NCI-H2171 (cell line): ENCODE measurements at regions not wholly inside any gene's neighbourhood (a gene's known extent, or its start where the extent isn't known, plus 50 kb on each side); places are given as distances from the start of the nearest gene placed in this dataset.

Experiments used
- DNase-seq: peaks from one replicate; lab custom pipeline; 2025; lab: John Stamatoyannopoulos, UW

DNA sequence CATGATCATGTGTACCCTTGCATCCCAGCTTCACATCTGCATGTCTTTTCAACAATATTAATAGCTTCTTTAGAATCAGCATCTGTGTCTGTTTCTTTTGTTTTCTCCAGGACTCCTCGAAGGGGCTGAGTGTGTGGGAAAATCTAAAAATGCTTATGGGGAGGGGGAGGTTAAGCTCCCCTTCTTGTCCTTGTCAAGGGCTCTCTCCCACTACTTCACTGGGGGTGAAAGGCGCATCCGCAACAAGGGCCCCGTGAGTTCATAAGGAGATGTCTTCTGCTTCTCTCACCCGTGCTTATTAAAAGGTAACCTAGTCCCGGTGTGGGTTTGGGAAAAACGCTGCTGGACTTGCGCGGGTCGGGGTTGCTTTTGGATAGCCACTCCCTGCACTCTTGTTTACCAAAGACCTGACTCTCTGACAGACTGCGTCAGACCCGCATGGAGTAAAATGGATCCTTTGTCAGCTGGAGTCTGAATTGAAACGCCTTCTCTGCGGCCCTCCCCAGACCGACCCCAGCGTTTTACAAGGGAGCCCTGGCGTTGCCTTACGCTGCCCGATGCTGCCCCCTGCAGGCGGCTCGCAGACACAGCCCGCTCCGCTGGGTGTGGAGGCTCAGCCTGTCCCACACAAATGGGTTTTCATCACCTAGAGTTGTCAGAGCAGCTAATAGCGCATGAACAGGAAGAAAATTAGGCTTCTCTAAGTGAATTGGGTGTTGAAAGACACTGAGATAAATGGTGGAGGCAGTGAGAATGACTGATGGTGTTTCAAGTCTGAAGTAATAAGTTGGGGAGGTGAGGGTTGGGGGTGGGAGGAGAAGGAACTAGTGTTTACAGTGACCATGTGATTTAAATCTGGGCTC, 53.8 kb downstream of the IER5 start:
- peak; percentile 84 for DNase-seq

DNA sequence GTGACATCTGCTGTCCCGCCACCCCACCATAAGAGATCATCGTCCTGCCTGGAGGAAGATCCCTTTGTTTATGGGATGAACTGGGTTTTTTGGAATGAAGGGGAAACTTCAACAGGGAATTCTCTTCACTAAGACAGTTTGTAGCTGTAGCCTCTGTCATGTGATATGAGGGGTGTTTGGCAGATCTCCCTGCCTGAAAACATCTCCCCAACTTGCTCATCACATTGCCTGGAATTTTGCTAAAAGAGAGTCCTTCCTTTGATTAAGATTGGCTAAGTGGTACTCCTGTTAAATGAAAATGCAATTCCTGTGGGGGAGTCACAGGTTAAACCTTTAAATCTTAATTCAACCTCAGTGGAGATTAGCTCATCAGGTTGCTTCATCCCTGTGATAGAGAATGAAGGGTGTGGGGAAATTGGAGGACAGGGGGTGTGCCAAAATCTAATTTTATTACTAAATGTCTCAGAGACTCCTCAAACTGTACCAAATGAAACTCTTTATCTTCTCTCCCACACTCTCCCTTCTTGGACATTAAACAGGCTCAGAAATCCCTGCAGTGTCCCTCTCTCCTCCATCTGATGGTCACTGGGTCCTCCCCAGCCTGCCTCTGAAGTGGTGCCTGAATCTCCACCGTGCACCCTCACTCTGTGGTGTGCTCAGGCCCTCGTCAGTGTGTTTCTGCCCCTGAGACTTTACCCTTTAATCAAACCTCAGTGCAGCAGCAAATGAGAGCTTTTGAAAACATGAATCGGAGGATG, 54.8 kb downstream of the IER5 start:
- DNase-seq: no peak

DNA sequence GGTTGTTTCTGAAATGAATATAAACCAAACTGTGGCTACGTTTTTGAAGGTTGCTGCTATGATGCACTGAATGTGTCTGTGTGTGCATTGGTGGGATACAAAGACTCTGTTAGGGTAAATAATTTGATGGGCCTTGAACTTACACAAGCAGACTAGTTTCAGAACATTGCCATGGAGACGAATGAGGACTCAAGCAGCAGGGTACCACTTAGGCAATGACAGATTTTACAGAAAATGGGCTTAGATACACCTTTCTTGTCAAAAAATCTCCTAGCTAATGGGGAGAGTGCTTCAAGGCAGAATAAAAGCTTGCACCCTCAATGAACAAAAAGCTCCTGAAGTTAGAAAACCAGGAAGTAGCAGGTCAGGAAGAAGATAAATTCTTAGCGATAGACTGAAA, 55.7 kb downstream of the IER5 start:
- no peak for DNase-seq

DNA sequence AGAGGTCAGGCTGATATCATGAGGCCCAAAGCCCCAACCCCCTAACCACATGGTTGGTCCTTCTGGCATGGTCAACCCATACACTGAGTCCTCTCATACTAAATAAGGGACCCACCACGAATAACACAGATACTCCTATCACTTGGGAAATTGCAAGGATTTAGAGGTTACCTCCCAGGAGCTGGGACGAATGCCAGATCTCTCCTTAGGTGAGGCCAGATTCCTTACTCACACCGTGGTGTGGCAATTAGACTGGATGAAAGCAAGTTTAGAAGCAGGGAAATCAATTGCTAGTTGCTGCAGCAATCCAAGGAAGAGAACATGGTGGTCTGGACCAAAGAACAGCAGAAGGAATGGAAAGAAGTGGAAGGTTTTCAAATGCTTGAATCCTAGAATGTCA, 60.1 kb downstream of the IER5 start:
- DNase-seq: no peak

DNA sequence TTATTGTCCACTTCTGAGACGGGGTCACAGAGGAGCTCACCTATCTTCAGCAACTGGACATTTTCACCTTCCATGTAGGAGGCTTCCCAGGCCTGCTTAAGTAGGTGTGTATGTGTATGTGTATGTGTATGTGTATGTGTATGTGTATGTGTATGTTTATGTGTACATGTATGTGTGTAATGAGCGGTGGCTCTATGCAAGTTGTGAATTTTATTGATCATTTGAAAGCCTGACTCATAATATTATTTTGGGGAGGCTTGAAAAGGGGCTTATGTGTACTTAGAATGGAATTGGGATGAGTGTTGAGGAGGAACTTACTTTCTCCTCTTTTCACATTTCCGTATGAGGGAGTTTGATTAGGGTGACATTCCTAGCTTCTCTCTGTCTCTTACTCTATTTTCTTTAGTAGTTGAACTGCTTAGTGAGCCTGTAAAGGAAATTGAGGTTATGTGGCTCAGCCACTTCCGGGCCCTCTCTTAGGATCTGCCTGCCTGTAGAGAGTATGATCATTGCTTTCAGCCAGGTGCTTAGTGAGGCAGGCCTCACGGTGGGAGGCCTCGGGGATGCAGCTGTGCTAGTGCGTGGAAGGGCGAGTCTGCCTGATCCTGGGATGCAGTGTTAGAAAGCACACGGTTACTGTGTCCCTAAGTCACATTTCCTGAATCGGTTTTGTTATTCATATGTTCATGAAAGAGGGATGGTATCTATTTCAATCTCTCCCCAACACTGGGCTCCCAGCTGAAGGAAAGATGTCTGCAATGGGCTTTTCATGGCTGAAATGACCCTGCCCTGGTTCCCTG, 61.0 kb downstream of the IER5 start:
- no peak for DNase-seq

DNA sequence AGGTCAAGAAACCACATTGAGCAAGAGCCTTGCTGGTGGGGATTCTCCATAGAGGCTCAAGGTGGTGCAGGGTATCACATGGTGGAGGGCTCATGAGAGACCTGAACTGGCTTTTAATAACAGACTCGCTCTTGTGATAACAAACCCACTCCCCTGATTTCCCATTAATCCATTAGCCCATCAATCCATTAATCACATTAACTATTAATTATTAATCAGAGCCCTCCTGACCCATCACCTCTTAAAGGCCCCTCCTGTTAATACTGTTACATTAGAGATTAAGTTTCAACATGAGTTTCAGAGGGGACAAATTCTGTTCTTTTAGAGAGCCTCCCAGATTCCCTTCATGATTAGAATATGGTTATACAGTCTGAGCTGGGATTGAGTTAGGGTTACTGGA, 61.8 kb downstream of the IER5 start:
- no peak for DNase-seq

DNA sequence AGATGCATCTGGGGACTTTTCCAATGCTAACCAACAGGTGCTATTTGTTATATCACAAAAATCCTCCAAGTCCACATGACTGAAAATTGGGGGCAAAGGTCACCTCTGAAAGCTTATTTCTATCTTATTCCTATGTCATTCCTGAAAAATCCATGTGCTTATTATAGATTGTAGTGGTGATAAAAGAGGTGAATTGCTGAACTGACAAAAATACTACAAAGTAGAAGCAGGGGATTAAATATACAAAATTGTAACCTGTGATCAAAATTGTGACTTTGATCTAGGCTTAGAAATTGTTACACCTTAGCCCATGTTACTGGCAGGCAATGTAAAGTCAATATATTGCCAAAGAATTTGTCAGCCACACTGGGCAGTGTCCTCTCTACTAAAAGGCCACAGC, 62.3 kb downstream of the IER5 start:
- no peak for DNase-seq

DNA sequence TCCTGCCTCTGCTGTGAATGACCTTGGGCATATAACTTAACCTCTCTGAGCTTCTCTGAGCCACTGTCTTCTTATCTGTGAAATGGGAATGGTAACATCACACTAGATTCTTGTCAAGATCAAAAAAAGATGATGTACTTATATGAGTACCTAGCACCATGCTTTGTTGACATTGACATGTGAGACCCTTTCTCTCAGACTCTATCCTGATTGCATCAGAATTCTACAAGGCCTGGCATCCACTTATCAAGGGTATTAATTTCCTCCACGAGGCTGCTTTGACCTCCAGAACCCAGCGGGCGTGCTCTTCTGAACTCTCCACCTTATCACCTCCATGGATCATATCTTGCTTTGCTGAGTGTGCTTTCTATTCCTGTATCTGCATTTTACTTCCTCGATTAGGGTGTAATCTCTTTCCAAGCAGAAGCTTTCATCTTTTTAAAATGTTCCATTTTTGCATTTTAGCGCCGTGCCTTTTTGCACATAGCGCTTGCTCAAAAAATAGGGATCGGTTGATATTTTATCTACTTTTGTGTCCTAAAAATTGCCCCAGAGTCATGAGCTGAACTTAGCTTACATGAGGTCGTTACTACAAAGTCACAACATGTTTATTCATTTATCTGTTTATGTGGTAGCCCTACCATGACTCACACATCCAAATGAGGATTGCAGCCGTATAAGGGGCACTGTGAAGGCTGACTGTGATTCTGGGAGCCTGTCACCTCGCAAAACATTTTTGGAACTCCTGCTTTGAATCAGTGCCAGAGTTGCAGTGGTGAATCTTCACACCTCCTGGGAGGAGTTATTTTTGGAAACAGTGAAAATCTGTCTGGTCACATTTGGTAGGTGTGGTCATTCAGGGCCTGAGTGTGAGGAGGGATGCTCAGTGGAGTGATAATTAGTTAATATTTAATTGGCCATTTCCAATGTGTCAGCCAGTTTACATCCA, 63.2 kb downstream of the IER5 start:
- no peak for DNase-seq

DNA sequence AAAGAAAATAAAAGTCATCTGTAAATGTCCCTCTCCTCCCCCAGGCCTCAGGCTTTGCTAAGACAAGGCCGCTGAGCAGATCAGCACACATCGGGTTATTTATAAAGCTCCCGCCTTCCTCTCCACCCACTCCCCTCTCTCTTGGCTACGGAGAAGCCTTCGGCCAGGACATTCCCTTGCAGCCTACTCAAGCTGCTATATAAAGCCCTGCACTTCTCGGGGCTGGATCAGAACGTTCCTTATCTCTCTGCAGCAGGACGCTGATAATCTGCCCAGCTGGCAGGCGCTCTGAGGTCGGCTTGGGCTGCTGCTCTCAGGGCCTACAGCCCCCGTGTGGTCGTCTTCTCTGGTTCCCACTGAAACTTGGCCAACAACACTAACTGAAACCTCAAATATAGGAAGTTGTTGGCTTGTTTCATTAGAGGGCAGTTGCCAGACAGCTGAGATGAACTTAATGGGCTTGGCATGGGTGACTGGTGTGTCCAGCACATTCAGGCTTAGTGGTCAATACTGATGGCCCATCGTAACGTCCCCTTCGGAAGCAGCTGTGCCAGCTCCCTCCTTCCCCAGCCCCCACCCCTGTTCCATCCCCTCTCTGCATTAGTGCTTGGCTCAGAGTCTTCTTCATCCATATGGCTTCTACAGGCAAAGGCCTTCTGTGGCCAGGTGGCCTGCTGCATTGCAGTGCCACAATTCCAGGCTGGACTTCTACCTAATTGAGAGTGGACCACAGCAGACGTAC, 64.6 kb downstream of the IER5 start:
- no peak for DNase-seq

DNA sequence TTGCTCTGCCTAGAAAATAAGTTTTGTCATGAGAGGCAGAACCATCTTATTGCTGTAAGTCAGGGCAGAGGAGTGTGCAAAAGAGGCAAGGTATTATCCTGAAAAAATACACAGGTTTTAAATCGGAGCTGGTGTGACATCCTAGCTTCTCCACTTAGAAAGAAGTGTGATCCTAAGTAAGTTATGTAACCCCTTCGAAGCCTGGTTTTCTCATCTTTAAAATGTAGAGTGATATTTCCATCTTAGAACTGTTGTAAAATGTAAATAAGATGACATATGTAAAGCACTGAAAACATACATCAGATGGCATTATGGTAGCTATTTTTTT, 65.1 kb downstream of the IER5 start:
- DNase-seq: no peak

DNA sequence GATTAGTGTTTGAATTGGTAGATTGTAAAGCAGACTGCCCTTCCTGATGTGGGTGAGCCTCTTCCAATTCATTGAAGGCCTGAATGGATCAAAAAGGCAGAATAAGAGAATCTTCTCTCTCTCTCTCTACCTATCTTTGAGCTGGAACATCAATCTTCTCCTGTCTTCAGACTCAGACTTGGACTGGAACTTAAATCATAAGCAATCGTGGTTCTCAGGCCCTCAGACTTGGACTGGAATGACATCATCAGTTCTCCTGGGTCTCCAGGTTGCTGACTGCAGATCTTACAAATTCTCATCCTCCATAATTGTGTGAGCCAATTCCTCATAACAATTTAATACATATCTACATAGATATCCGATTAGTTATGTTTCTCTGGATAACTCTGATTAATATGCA, 66.8 kb downstream of the IER5 start:
- DNase-seq: no peak

DNA sequence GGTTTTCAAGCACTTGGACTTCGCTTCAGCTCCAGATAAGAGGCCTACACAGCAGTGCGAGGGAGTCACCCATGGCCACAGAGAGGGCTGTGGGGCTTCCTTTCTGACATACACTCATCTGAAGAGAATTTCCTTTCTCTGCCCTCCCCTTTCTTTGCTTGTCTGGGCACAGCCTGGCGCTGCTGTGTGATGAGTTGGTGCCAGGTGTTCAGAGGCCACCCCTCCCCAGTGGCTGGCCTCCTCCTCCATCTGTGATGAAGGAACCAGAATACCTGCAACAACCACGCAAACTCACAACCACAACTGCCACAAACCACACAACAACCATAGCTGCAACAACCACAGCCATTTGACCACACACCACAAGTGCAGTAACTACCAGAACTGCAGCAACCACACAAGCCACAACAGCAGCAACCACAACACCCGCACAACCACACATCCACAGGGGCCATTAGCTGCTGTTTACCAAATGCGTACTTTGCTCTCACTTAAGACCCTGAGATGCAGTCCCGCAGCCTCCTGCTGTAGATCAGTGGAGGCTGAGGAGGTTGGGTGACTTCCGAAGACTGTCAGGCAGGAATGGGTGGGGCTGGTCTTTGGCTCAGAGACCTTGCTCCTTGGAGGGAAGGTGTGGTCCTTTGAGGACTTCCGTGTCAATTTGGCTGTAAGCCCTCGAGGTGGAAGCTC, 71.1 kb downstream of the IER5 start:
- DNase-seq: peak; percentile 45

DNA sequence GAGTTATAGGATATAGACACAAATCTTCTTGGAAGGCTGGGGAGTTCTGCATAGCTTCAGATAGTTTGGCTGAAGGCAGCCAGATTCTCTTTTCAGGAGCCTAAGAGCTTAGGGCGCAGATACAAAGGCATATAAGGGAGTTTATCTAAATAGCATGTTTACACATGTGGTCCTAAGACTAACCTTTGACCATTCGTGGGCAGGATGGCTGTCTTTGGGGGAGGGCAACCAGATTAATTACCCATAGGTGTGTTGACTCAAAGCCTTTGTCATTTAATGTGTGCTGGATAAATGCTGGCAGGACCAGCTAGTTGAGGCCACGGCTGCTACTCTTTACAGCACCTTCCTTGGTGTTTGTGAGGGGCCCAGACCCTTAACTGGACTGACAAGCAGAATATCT, 71.8 kb downstream of the IER5 start:
- DNase-seq: no peak

DNA sequence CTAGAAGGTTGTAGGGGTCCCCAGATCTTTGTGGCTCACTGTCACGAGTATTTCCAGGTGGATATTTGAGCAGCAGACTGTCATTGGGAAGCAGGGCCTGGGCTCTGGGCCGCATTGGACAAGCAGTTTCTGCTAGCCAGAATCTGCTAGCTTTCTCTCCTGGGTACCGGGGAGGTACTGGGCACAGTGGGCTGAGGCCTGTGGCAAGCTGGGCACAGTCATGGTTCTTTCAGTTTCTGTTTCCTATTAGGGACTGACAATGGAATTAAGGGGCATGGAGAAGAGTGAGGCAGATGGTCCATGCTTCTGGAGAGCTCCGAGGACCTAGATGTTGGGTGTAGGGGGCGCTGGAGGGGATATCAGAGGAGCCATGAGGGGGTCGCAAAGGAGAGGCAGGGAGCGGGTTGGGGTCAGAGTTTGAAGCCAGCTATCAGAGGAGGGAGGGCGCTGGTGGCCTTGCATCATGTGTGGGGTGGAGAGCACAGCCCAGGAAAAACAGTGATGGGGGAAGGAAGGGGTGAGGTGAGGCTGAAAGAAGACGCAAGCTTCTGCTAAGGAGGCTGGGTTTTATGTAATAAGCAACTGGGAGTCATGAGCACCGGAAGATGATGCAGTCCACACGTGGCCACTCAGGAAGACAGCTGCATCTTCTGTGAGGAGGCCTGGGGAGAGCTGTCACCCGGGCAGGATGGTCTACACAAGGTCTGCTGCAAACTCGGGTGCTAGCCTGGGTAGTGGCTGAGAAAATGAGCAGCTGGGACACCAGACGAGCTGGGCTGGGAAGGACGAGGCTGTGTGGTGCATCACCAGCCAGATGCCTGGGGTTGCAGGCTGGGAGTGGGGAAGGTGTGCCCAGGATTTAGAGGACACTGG, 72.7 kb downstream of the IER5 start:
- DNase-seq: no peak

DNA sequence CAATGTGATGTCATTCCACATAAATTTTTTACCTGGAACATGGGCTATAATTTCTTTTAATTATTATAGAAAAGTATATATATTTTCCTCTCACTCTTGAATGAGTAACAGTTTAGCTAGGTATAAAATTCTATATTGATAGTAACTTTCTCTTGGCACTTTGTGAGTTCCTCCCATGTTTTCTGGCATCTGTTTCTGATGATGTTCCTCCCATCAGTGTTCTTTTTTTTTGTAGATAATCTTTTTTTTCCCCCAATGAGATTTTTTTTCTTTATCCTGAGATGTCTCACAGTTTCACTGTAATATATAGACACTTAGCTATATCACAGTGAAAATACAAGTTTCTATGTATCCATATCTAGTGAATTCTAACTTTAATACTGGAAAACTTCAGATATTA, 75.2 kb downstream of the IER5 start:
- no peak for DNase-seq

DNA sequence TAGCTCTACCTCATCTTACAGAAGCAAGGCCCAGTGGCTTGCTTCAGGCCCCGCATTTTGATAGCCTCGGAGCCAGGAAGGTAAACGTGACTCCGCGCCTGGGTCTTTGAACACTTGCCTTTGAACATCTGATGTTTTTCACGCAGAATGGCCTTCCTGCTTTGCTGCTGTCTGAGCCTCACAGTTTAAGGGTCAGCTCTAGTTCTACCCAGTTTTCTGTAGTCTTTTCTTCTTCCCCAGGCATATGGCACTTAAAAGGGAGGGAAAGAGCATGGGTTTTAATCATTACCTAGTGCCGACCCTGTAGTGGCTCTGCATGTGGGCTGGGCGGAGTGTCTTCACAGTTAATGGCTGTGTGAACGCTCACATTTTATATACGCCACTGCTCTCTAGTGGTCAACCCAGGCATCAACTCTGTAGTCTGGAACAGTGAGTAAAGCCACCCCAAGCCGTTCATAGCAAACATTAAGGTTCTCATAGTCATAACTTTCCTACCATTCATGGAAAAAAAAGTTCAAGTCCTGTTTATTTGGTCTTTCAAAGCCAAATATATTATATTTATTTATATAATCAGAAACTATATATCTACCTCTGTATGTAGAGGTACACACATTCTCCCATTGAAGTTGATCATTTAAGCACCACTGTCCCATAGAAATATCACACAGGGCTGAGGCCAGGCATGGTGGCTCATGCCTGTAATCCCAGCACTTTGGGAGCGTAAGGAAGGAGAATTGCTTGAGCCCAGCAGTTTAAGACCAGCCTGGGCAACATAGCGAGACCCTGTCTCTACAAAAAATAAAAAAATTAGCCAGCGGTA, 78.1 kb downstream of the IER5 start:
- peak; percentile 69 for DNase-seq

DNA sequence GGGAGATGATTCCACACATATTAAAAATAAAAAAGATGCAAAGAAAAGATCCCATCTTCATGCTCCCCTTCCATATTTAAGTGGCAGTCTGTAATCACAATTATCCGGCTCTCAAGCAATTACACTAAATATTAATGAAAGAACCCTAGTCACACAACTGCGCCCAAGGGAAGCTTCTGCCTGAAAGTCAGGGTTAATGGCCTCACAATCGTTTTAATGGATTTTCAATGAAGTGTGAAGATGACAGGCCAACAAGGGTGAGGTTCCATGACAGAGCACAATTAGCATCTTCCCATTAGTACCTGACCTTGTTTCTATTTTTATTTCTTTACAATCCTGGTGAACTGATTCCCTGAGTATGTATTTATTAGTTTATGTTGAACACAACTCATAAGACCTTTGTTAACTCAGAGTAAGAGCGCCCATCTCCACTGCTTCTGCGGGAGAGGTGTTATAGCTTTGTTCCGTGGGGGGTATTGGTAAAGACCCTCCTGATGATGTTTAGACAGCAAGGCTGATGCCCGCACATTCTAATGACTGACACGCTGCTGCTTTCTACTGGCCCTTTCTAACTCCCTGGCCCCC, 80.9 kb downstream of the IER5 start:
- no peak for DNase-seq

DNA sequence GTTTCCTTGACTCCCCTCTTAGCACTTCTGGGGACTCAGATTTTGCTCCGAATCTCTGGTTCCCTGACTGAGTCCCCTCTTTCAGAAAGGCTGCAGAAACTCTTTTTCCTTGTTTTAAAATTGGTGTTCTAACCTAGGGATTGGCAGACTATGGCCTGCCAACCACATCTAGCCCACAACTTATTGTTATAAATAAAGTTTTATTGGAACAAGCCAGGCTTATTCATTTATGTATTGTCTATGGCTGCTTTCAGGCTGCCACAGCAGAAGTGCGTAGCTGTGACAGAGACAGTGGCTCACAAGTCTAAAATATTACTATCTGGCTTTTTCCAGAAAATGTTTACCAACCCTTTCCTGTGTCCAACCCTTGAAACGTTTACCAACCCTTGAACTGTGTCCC, 81.7 kb downstream of the IER5 start:
- no peak for DNase-seq
